C4-2B (cell line): ENCODE measurements at regions not wholly inside any gene's neighbourhood (a gene's known extent, or its start where the extent isn't known, plus 50 kb on each side); places are given as distances from the start of the nearest gene placed in this dataset.
"Not testable (repeated sequence)": the region's sequence is repeated elsewhere in the genome, so short reads cannot be mapped to it uniquely, and the experiment has no call there.

Source experiments
- H3K27ac ChIP-seq: fragments of 450-650 bp; 2 replicates; pipeline ENCODE4 v1.5.1; 2017
- ZFX ChIP-seq: fragments of 450-650 bp; IDR thresholded peaks from 2 replicates; pipeline ENCODE4 v1.6.1; 2017
- TF ChIP-seq, protein P1 (sequence below): fragments of 450-650 bp; conservative IDR thresholded peaks from 2 replicates; pipeline ENCODE4 v1.5.1; 2017; ENCODE audit warnings: mild to moderate bottlenecking

DNA sequence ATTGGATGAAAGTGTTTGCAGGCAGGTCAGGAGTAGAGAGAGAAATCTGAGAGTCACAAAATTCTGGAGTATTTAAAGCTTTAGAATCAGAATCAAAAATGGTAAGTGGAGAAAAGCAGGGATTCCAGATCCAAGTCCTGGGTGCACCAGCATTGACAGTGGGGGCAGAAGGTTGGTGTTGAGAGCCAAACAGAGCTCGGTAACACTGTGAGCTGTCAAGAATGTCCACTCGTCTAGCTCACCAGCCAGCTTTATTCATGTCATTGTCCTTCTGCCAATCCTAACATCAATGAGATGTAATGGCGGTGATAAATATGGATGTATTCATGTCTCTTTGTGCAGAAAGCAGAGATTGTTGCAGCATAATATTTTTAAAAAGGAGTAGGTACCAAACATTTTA is 128.8 kb downstream of the KLF6 start:
- H3K27ac ChIP-seq, result no peak overlapping the region

DNA sequence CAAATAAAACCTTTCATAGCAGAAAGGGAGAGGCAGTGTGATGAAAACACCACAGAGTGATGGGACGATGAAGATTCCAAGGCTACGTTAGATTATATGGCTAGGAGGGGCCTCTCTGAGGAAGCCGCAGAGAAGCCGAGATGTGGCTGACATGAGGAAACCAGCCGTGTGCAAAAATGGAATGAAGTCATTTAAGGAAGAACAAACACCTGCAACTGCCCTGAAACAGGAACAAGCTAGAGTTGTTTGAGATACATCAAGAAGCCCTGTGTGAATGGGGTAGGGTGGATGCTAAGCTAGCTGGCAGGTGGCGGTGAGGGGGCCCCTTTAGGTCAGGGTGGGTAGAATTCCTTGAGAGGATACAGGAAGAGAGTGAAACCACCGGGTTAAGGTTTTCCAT is 129.5 kb downstream of the KLF6 start:
- no peak overlapping the region for H3K27ac ChIP-seq

More for the DNA sequence above, 128.8 kb downstream of the KLF6 start:
- no peak for TF ChIP-seq ZFX
- TF ChIP-seq, protein P1, sequence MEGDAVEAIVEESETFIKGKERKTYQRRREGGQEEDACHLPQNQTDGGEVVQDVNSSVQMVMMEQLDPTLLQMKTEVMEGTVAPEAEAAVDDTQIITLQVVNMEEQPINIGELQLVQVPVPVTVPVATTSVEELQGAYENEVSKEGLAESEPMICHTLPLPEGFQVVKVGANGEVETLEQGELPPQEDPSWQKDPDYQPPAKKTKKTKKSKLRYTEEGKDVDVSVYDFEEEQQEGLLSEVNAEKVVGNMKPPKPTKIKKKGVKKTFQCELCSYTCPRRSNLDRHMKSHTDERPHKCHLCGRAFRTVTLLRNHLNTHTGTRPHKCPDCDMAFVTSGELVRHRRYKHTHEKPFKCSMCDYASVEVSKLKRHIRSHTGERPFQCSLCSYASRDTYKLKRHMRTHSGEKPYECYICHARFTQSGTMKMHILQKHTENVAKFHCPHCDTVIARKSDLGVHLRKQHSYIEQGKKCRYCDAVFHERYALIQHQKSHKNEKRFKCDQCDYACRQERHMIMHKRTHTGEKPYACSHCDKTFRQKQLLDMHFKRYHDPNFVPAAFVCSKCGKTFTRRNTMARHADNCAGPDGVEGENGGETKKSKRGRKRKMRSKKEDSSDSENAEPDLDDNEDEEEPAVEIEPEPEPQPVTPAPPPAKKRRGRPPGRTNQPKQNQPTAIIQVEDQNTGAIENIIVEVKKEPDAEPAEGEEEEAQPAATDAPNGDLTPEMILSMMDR, result no peak

DNA sequence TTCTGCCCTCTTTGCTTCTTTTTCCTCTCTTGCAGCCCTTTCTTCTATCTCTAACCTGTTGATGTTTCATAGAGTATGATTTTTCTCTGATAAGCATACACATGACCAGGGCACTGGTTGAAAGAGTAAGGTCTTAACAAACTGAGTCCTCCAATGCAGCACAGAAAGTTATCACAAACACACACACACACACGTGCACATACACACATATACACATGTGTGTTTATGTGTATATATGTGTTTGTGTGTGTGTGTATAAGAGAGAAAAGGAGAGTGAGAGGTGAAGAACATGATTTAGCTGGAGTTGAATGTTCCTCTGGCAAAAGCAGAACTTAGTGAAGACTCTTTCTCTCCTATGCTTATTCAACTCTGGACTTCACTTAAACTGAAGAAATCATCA is 130.0 kb downstream of the KLF6 start:
- no peak overlapping the region for H3K27ac ChIP-seq
- TF ChIP-seq, protein P1, result no peak
- TF ChIP-seq ZFX, result no peak

More for the DNA sequence above, 129.5 kb downstream of the KLF6 start:
- TF ChIP-seq, protein P1, result no peak
- TF ChIP-seq ZFX, result no peak

DNA sequence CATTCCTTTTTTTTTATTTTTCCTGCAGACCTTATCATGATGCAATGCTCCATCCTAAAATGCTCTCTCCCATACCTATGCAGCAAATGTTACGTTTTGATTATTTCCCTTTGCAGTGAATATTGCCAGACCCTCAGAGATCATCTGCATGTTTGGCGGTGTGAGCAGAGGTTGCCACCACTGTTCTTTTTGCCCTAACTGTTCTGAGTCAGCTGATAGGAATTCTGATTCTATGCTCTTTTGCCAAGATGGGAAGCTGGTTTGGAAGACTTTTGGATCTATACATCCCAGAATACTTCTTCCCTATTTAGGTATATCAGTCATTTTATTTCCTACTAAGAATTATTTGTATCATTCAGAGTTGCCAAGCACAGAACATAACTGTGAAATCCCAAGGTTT is 130.5 kb downstream of the KLF6 start:
- no peak overlapping the region for H3K27ac ChIP-seq
- no peak for TF ChIP-seq ZFX
- TF ChIP-seq, protein P1, result no peak

DNA sequence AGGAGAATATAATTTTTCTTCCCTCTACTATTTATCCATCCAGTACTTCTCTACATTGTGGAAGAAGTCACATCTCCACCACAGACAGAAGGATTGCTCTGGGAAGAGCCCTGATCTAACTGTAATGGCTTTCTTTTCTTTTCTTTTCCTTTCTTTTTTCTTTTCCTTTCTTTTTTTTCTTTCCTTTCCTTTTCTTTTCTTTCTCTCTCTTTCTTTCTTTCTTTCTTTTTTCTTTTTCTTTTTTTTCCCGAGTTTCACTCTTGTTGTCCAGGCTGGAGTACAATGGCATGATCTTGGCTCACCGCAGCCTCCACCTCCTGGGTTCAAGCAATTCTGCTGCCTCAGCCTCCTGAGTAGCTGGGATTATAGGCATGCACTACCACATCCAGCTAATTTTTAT is 131.7 kb downstream of the KLF6 start:
- not testable (repeated sequence) for H3K27ac ChIP-seq

DNA sequence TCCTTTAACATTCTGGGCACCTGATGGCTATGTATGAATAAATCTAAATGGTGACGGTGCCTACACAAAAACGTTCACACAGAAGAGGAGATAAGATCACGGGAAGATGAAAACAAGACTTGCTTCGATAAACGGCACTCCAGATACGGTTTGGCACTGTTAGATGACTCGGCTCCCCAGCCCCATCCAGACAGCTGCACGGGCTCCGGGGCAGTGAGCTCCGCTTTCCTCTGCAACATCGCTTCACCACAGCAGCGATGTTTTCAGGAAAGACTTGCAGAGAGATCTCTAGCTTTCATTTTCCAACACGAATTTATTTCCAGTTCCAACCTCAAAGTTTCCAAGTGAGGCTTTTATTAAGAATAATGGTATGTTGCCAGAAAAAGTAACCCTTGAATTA is 132.1 kb downstream of the KLF6 start:
- TF ChIP-seq, protein P1, result no peak
- no peak for TF ChIP-seq ZFX
- no peak overlapping the region for H3K27ac ChIP-seq

DNA sequence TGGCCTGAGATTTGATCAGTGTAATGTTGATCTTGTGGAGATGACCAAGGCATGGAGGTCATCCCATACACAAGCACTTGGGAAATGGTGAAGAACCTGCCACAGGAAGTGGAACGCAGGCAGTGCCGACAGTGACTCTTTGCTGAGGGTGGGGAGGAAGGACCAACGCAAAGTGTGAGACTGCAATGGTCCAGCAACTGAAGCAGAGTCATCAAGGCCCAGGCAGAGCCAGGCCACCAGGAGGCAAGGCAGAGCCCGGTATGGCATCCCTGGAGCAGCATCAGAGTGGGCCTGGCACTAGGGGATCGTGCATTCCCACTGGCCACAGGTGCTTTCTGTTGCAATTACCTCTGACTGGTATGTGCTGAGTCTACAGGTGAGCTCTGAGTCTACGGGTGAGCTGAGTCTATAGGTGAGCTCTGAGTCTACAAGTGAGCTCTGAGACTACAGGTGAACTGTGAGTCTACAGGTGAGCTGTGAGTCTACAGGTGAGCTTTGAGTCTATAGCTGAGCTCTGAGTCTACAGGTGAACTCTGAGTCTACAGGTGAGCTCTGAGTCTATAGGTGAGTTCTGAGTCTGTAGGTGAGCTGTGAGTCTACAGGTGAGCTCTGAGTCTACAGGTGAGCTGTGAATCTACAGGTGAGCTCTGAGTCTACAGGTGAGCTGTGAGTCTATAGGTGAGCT is 132.9 kb downstream of the KLF6 start:
- H3K27ac ChIP-seq, result no peak overlapping the region
- no peak for TF ChIP-seq ZFX
- TF ChIP-seq, protein P1, result no peak

DNA sequence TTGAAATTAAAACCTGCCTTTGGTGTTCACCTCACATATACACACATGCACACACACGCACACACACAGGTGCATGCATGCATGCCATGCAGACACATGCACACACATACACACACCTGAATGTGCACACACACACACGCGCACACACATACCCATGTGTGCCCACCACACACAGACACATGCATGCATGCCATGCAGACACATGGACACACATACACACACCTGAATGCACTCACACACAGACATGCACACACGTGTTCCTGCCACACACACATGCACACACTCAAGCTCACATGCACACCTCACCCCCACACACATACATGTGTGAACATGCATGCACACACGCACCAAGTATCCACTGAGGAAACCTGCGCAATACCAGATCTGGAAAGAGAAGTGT is 136.4 kb downstream of the KLF6 start:
- TF ChIP-seq, protein P1, result no peak
- TF ChIP-seq ZFX, result no peak
- no peak overlapping the region for H3K27ac ChIP-seq
